Hepatocyte (in vitro differentiated cells): ENCODE measurements at regions not wholly inside any gene's neighbourhood (a gene's known extent, or its start where the extent isn't known, plus 50 kb on each side); places are given as distances from the start of the nearest gene placed in this dataset.

Experiments used
- CTCF ChIP-seq: fragments of 200-600 bp; sonication (generic); IDR thresholded peaks from 2 replicates; pipeline ENCODE4 v1.5.1; 2016; ENCODE audit warnings: antibody characterized with exemption, mild to moderate bottlenecking; ENCODE audit not compliant: poor library complexity
- EZH2 ChIP-seq: fragments of 200-600 bp; sonication (generic); IDR thresholded peaks from 2 replicates; pipeline ENCODE4 v1.6.1; 2016; ENCODE audit warnings: antibody characterized with exemption, mild to moderate bottlenecking, borderline replicate concordance
- EZH2phosphoT487 ChIP-seq: fragments of 200-600 bp; sonication (generic); IDR thresholded peaks from one replicate; pipeline ENCODE4 v1.6.1; 2018; ENCODE audit warnings: antibody characterized with exemption, mild to moderate bottlenecking, low read depth, moderate library complexity; ENCODE audit not compliant: unreplicated experiment, severe bottlenecking

GRCh38 chr12:4118017-4118510 lies 155.5 kb upstream of the CCND2 start:
- TF ChIP-seq CTCF: no peak
- no peak for TF ChIP-seq EZH2phosphoT487
- TF ChIP-seq EZH2: no peak
